HCT116 (cell line): ENCODE measurements at regions not wholly inside any gene's neighbourhood (a gene's known extent, or its start where the extent isn't known, plus 50 kb on each side); places are given as distances from the start of the nearest gene placed in this dataset.

Experiments
- FOSL1 ChIP-seq: IDR thresholded peaks from 2 replicates; pipeline ENCODE4 v1.6.1; 2012; ENCODE audit warnings: low read depth
- POLR2A ChIP-seq: IDR thresholded peaks from 2 replicates; pipeline ENCODE4 v1.7.0; 2011; ENCODE audit warnings: borderline replicate concordance; ENCODE audit not compliant: insufficient read depth, insufficient read length; ENCODE audit errors: extremely low read depth
- POLR2AphosphoS5 ChIP-seq: IDR thresholded peaks from 2 replicates; pipeline ENCODE4 v1.6.1; 2011; ENCODE audit warnings: mild to moderate bottlenecking, low read depth, low read length, moderate library complexity
- RAD21 ChIP-seq: IDR thresholded peaks from 2 replicates; pipeline ENCODE4 v1.6.1; 2012; ENCODE audit warnings: low read depth, mild to moderate bottlenecking
- ZFX ChIP-seq: fragments of 450-650 bp; IDR thresholded peaks from 2 replicates; pipeline ENCODE4 v1.6.1; 2017
- TF ChIP-seq, protein P1 (sequence below), 3 experiments: fragments of 200-600 bp in 1 of 3; sonication (generic) in 1 of 3; IDR thresholded peaks in 2 of 3; conservative IDR thresholded peaks in 1 of 3; 2 replicates each; pipeline ENCODE4 v1.5.1; 2012 to 2017; ENCODE audit warnings: low read depth in 2 of 3, low read length in 2 of 3, antibody characterized with exemption in 1 of 3, borderline replicate concordance in 1 of 3, control low read depth in 1 of 3, mild to moderate bottlenecking in 1 of 3, mixed read lengths in 1 of 3, mixed run types in 1 of 3, moderate library complexity in 1 of 3; ENCODE audit not compliant: insufficient read depth in 1 of 3

DNA sequence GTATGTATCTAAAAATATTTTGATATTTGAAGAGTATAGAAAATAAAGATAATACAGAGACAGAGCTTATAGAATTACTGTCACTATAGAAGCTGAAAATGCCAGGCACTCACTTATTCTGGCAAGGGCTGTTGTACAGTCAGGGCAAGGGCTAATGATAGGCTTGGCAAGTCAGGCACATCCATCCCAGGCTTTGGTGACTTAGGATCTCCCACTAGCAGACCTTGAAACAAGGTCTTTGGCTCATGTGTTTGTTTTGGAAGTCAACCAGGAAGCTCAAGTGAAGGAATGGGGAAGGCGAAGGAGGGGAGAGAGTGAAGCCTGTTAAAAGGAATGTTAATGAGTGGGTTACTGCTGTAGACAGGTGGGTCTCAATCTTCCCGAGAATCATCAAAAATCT lies 199.1 kb upstream of the SUCLG2 start:
- TF ChIP-seq, protein P1, sequence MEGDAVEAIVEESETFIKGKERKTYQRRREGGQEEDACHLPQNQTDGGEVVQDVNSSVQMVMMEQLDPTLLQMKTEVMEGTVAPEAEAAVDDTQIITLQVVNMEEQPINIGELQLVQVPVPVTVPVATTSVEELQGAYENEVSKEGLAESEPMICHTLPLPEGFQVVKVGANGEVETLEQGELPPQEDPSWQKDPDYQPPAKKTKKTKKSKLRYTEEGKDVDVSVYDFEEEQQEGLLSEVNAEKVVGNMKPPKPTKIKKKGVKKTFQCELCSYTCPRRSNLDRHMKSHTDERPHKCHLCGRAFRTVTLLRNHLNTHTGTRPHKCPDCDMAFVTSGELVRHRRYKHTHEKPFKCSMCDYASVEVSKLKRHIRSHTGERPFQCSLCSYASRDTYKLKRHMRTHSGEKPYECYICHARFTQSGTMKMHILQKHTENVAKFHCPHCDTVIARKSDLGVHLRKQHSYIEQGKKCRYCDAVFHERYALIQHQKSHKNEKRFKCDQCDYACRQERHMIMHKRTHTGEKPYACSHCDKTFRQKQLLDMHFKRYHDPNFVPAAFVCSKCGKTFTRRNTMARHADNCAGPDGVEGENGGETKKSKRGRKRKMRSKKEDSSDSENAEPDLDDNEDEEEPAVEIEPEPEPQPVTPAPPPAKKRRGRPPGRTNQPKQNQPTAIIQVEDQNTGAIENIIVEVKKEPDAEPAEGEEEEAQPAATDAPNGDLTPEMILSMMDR (IDR thresholded peaks at IDR 0.05 in 2 of 3, conservative IDR thresholded peaks at IDR 0.05 in 1 of 3; ENCODE audit: borderline replicate concordance in 1 of 3, insufficient read depth in 1 of 3, low read depth in 2 of 3, low read length in 2 of 3): no peak
- TF ChIP-seq RAD21 (no peak), POLR2AphosphoS5 (no peak), POLR2A (no peak), FOSL1 (no peak), ZFX (no peak)
